Pulmonary artery endothelial cell (primary cell): ENCODE measurements at regions not wholly inside any gene's neighbourhood (a gene's known extent, or its start where the extent isn't known, plus 50 kb on each side); places are given as distances from the start of the nearest gene placed in this dataset.

Source experiments
- DNase-seq: peaks from one replicate; pipeline ENCODE4 v3.0.0-alpha.2; 2011; ENCODE audit warnings: low read depth, low spot score

- no peak for DNase-seq
Observed at GRCh38 chr5:93165559-93165958, 415.5 kb downstream of the NR2F1-AS1 start.

- peak; percentile 75 for DNase-seq
Observed at GRCh38 chr5:93164690-93165089, 416.3 kb downstream of the NR2F1-AS1 start.

GRCh38 chr5:93163010-93163663, 417.9 kb downstream of the NR2F1-AS1 start:
- DNase-seq, result peak; percentile 89

- DNase-seq, result peak; percentile 47
Observed at GRCh38 chr5:93161661-93162654, 419.1 kb downstream of the NR2F1-AS1 start.

DNA sequence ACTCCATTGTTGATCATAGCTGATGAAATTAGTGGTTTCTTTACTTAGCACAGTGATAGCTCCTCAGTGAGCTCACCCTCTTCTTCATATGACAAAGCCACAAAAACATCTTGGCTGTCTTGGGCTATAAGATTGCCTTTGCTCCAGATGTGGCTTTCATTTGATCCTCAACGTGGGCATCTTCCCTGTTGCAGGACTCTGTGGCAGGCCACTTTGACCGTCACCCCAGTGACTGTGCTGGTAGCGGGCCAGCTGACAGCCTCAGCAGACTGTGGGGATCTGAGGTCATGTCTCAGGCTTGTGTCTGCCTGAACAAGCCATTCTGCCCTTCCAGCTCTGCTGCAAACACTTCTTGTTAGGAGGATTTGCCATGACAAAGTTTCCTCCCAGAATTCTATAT, 422.2 kb downstream of the NR2F1-AS1 start:
- DNase-seq, result no peak

DNA sequence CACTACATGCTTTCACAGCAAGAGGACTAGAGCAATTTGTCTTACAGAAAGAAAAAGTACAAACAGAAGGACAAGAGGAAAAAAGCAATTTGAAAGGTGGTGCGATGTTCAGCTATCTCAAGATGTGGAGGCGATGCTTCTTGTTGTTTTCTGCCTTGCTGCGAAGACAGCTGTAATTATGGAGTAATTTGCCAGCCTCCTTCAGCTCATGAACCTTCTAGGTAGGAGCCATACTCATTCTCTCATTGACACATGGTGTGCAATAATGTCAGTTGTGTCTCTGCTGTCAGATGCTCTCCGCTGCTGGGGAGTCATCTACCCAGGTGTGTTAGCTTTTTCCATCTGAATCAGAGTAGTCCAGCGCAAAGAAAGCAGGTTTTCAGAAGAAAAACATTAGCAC, 424.5 kb downstream of the NR2F1-AS1 start:
- DNase-seq, result no peak

DNA sequence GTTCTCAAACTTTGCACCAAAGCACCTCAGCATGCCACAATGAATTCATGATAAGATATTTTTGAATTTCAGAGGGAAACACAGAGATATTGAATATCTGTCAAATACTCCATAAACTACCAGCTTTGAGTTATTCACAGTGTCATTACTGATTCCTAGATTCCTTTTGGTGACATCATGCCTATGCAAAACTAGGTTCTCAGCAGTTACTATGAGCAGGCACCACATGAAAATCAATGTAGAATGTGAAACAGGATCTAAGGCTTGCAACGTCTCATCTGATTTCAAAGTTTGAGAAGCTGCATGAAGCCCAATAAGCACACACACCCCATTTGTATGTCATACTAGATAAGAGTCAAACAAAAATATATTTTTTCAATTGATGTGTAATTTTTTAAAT, 426.5 kb downstream of the NR2F1-AS1 start:
- no peak for DNase-seq

- DNase-seq, result no peak
Observed at GRCh38 chr5:93153461-93153860, 427.6 kb downstream of the NR2F1-AS1 start.

- no peak for DNase-seq
Observed at GRCh38 chr5:93151896-93152295, 429.1 kb downstream of the NR2F1-AS1 start.

- peak; percentile 17 for DNase-seq
Observed at GRCh38 chr5:93151121-93151520, 429.9 kb downstream of the NR2F1-AS1 start.

GRCh38 chr5:93150311-93151012, 430.6 kb downstream of the NR2F1-AS1 start:
- no peak for DNase-seq

DNA sequence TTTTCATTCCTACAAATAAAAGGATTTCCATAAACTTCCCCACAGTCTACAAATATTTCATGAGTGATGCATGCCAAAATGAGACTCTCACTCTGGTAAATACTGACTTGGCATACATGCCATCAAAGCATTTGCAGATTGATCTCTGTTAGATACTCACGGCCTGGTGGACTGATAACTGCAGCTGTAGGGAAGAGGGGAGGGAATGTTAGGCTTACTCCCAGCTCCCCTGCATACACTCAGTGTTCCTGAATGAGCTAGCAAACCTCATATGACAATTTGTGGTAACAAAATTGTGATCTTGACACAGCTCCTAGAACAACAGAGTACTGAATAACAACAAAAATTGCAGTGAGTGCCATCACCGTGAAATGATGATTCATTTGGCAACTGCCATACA, 435.3 kb downstream of the NR2F1-AS1 start:
- DNase-seq, result no peak

DNA sequence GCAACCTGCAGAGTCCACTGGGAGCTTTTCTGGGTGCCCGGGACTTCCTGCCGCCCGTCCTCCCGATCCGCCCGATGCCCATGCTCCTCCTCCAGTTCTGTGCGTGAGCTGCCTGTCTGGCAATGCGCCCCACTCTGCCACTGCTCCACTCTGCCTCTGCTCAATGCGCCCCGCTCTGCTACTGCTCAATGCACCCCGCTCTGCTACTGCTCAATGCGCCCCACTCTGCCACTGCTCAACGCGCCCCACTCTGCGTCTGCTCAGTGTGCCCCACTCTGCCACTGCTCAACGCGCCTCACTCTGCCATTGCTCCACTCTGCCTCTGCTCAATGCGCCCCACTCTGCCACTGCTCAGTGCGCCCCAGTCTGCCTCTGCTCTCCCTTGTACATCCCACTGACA, 436.0 kb downstream of the NR2F1-AS1 start:
- no peak for DNase-seq

DNA sequence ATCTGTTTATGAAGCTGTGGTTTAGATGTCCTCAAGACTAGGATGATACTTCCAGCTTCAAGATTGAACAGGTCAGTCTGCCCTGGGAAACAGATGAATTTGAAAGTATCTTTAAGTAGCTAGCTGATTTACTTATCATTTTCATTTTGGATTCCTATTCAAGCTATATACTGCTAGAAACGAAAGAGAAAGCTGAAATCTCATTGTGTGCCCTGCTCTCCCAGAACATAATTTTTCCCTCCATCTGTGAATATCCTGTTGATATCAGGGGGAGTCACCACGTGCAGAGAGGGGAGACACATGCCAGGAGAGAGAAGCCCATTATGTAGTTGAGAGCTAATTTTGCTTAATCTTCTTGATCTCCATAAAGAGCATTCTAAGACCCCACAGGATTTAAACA, 439.1 kb downstream of the NR2F1-AS1 start:
- DNase-seq, result no peak

DNA sequence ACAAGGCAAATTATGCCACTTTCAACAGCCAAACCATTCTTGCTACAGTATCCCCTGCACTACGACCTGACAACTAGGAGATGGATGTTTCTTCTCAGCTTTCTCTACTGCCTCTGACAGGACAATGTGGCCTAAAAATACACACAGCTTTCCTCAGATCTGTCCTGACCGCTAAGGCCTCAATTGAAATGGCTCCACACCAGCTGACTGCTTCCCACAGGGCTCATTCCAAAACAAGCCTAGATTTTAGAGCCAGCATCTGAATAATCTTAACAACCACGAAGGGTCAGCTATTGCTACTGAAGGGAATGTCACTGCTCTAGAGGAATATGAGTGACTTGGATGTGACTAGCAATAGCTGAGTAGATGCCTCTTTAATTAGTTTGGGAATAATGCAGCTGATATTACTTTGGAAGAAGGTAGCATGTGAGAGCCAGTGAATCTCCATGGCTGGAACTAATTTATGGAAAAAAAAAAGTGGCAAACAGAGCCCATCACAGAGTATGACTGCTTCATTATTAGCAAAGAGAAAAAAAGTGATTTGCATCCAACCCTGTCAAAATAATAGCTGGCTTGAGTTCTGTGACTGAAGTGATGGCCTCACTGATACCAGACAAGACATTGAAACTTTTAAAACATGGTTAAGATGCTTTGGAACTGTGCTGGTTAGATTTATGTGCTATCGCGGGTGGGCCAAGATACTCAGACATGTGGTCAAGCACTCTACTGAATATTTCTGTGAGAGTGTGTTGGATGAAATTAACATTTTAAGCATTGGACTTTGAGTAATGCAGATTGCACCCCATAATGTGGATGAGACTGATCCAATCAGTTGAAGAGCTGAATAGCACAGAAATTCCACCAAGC, 450.2 kb downstream of the NR2F1-AS1 start:
- no peak for DNase-seq

- no peak for DNase-seq
Observed at GRCh38 chr5:93126634-93127033, 454.4 kb downstream of the NR2F1-AS1 start.

DNA sequence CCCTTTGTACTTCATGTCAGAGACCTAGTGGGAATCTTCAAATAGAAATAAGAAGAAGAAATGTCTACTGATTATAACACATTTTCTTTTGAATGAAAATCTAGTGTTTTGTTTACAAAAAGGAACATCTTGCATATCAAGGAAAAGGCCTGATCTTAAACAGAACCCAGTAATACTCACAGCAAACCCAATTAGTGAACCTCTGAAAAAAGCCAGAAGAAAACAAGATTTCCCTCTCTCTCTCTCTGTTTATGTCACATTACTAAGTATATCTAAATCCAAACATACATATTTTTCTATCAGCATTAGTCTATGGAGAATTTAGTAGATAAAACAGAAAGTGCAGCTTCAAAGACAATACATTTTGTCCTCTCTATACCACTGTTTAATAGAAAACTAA, 457.9 kb downstream of the NR2F1-AS1 start:
- no peak for DNase-seq

- no peak for DNase-seq
Observed at GRCh38 chr5:93122446-93122845, 458.6 kb downstream of the NR2F1-AS1 start.

DNA sequence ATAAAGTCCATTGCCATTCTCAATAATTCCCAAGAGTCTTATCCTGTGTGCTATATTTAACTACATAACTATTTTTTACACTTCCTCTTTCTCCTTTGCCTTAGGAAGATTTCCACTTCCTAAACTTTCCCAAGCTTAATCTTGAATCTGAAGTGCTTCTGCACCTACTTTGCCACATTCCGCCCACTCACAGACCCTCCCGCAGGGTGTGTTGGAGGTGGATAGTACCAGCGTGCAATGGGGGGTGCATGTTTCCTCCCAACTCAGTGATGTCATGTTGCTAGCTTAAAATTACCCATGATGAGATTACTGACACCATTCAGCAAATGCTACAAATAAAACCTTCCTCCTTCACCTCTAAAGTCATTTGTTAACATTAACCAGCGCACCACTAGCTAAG, 460.2 kb downstream of the NR2F1-AS1 start:
- no peak for DNase-seq

DNA sequence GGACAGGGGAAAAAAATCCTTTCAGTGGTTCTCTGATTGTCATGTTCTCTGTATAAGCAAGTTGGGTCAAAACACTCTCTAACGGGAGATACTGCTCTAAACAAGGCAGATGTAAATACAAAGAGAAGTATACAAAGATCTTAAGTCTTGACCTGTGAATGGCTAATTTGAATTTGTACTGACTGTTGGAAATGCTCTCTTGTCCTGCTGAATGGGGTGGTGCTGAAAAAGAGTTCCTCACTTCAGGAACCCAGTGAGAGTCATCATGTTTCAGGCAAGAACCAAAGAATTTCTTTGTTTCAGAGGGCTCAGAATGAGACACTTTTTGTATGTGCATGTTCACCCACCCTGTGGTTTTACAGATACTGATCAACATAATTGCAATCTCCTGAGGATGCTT, 461.0 kb downstream of the NR2F1-AS1 start:
- no peak for DNase-seq
